GM12874 (cell line): ENCODE measurements at regions not wholly inside any gene's neighbourhood (a gene's known extent, or its start where the extent isn't known, plus 50 kb on each side); places are given as distances from the start of the nearest gene placed in this dataset.

Source experiments
- TF ChIP-seq, protein P1 (sequence below): IDR thresholded peaks from 2 replicates; pipeline ENCODE4 v1.5.1; 2011; ENCODE audit warnings: low read depth, mild to moderate bottlenecking, control low read depth, low read length, moderate library complexity; ENCODE audit not compliant: insufficient read depth

DNA sequence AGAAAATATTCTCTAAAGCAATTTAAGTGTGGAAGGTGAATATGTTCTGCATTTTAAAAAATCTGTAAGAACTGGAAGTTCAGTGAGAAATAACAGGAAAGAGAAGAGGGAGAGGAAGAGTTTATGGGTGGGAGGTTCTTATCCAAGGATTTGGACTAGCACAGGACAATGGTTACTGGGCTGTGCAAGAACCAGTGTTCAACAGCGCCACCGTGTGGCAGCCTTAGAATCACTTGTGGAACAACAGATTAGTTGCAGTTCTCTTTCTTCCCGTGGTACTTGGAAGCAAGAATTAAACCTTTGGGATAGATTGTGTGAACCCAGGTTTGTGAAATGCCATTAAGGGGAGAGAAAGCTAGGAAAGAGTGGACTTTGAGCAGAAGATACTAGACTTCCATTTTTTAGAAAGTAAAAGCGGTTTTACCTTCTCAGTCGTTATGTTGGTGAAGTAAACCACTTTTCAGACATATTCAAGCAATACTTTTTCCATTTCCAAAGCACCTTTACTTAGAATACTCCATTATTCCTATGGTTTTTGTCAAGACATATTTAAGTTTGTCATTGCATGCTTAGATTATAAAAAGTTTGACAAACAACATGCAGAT, 436.7 kb downstream of the RNF144B start:
- TF ChIP-seq, protein P1, sequence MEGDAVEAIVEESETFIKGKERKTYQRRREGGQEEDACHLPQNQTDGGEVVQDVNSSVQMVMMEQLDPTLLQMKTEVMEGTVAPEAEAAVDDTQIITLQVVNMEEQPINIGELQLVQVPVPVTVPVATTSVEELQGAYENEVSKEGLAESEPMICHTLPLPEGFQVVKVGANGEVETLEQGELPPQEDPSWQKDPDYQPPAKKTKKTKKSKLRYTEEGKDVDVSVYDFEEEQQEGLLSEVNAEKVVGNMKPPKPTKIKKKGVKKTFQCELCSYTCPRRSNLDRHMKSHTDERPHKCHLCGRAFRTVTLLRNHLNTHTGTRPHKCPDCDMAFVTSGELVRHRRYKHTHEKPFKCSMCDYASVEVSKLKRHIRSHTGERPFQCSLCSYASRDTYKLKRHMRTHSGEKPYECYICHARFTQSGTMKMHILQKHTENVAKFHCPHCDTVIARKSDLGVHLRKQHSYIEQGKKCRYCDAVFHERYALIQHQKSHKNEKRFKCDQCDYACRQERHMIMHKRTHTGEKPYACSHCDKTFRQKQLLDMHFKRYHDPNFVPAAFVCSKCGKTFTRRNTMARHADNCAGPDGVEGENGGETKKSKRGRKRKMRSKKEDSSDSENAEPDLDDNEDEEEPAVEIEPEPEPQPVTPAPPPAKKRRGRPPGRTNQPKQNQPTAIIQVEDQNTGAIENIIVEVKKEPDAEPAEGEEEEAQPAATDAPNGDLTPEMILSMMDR = peak; percentile 58; the same call in 1 of the 2 replicates

- TF ChIP-seq, protein P1 = no peak
These were observed 442.2 kb downstream of the RNF144B start for GRCh38 chr6:18829272-18829870.

DNA sequence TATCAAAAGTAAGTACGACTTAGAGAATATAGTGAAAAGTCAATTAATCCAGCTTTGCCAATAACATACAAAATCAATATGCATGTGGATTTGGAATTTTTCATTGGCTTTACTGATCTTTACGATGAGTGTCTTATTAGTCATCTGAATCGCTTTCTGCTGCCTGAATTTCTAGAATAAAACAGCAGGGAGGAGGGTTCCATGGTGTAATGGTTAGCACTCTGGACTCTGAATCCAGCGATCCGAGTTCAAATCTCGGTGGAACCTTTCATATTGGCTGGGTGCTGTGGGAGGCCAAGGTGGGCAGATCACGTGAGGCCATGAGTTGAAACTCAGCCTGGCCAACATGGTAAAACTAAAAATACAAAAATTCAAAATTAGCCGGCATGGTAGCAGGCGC, 448.8 kb downstream of the RNF144B start:
- TF ChIP-seq, protein P1 = no peak

- TF ChIP-seq, protein P1 = no peak
These were observed 449.9 kb downstream of the RNF144B start for GRCh38 chr6:18837013-18837412.

GRCh38 chr6:18842534-18842933, 455.4 kb downstream of the RNF144B start:
- TF ChIP-seq, protein P1 = no peak

DNA sequence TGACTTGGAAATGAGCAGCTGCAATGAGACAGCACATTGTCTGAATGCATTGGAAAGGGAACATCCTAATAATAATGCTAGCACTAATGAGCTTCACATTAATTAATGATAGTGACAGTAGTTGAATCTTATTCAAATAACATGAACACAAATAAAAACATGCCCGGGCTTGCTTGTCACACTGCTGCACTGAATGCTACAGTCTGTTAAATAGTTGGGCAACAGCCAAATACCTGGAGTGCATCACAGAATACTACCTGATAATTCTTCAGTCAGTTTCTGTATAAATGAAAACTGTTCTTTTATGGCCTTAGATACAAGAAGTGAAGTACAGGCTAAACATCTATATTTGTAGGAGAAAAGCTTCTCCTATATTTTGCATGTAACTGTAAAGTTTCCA, 458.7 kb downstream of the RNF144B start:
- TF ChIP-seq, protein P1 = no peak

GRCh38 chr6:18846327-18846726, 459.2 kb downstream of the RNF144B start:
- TF ChIP-seq, protein P1 = no peak

GRCh38 chr6:18861204-18861603, 474.1 kb downstream of the RNF144B start:
- TF ChIP-seq, protein P1 = no peak
